Neural crest cell (in vitro differentiated cells): ENCODE measurements at regions not wholly inside any gene's neighbourhood (a gene's known extent, or its start where the extent isn't known, plus 50 kb on each side); places are given as distances from the start of the nearest gene placed in this dataset.
"Not testable (repeated sequence)": the region's sequence is repeated elsewhere in the genome, so short reads cannot be mapped to it uniquely, and the experiment has no call there.

Experiments
- DNase-seq: peaks from one replicate; pipeline ENCODE4 v3.0.0; 2021; ENCODE audit warnings: low read depth, mixed read lengths, low spot score
- H3K27ac Mint-ChIP-seq: one replicate; pipeline ENCODE4 v1.8.0; 2021; ENCODE audit warnings: mild to moderate bottlenecking, mixed read lengths; ENCODE audit not compliant: unreplicated experiment
- H3K27me3 Mint-ChIP-seq: 2 replicates; pipeline ENCODE4 v1.8.0; 2021; ENCODE audit warnings: low read depth, mild to moderate bottlenecking, mixed read lengths
- H3K36me3 Mint-ChIP-seq: 2 replicates; pipeline ENCODE4 v1.8.0; 2021; ENCODE audit warnings: low read depth, mild to moderate bottlenecking, mixed read lengths
- H3K4me1 Mint-ChIP-seq: 2 replicates; pipeline ENCODE4 v1.8.0; 2021; ENCODE audit warnings: mixed read lengths
- H3K4me3 Mint-ChIP-seq: one replicate; pipeline ENCODE4 v1.8.0; 2021; ENCODE audit warnings: mild to moderate bottlenecking, mixed read lengths
- H3K9me3 Mint-ChIP-seq: 2 replicates; pipeline ENCODE4 v1.8.0; 2021; ENCODE audit warnings: mixed read lengths
- TF ChIP-seq, protein P1 (sequence below): fragments of 200-600 bp; sonication (generic); conservative IDR thresholded peaks from 2 replicates; pipeline ENCODE4 v1.5.0; 2021; ENCODE audit warnings: antibody characterized with exemption, mild to moderate bottlenecking

DNA sequence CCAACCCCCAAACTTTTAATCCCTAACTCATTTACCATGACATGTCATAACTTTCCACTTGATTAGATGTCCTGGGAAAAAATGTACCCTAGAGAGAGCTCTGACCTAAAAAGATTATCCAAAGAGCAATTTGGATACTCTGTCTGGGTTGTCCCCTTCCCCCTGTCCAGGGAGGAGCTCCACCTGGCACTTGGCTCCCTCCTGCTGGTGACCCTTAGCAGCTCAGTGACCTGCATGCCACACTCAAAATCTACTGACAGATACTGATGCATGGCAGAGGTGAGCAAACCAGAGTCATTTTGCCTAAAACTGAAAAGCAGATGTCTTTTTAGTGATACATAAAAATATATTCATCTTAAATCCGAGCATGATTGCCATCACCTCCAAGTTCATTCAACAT is 442.3 kb upstream of the CHRM3 start:
- no peaks in the 10 kb centered on the region for H3K36me3 Mint-ChIP-seq
- no peaks in the 10 kb centered on the region for H3K4me1 Mint-ChIP-seq
- H3K9me3 Mint-ChIP-seq: no peaks in the 10 kb centered on the region
- TF ChIP-seq, protein P1, sequence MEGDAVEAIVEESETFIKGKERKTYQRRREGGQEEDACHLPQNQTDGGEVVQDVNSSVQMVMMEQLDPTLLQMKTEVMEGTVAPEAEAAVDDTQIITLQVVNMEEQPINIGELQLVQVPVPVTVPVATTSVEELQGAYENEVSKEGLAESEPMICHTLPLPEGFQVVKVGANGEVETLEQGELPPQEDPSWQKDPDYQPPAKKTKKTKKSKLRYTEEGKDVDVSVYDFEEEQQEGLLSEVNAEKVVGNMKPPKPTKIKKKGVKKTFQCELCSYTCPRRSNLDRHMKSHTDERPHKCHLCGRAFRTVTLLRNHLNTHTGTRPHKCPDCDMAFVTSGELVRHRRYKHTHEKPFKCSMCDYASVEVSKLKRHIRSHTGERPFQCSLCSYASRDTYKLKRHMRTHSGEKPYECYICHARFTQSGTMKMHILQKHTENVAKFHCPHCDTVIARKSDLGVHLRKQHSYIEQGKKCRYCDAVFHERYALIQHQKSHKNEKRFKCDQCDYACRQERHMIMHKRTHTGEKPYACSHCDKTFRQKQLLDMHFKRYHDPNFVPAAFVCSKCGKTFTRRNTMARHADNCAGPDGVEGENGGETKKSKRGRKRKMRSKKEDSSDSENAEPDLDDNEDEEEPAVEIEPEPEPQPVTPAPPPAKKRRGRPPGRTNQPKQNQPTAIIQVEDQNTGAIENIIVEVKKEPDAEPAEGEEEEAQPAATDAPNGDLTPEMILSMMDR: no peak
- H3K4me3 Mint-ChIP-seq: no peak overlapping the region
- no peaks in the 10 kb centered on the region for H3K27me3 Mint-ChIP-seq
- no peak overlapping the region for H3K27ac Mint-ChIP-seq
- DNase-seq: no peak

DNA sequence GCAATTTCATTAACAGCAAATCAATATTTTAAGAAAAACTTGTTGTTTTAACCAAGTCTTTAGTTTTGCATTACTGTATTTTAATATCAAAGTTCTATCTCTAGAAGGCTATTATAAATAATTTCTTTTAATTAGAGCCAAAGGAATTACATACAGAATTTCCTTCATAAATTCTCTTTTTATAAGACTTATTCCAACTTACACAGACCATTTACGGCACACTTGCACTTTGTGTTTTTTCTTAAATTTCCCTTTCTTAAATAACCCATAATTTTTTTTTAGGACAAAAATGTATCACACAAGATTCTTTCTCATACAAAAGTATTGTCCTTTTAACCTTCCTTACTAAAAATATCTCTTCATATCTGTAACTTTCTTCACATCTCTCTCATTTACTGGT is 458.5 kb upstream of the CHRM3 start:
- no peak for DNase-seq
- H3K36me3 Mint-ChIP-seq: peaks cover 3% of the 10 kb centered on the region
- no peaks in the 10 kb centered on the region for H3K27me3 Mint-ChIP-seq
- no peak overlapping the region for H3K27ac Mint-ChIP-seq
- H3K9me3 Mint-ChIP-seq: peaks cover 10% of the 10 kb centered on the region
- H3K4me1 Mint-ChIP-seq: no peaks in the 10 kb centered on the region
- TF ChIP-seq, protein P1: no peak
- no peak overlapping the region for H3K4me3 Mint-ChIP-seq

DNA sequence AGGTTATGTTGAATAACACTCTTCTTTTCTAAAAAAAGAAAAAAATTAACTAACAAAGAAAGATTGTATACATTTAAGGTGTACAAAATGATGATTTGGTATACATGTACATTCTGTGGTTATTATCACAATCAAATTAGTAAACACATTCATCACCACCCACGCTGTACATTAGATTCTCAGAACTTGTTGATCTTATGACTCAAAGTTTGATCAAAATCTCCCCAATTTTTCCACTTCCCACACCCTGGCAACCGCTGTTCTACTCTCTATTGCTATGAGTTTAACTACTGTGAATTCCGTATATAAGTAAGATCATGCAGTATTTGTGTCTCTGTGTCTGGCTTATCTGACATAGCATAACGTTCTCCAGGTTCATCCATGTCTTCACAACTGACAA is 469.5 kb upstream of the CHRM3 start:
- TF ChIP-seq, protein P1: no peak
- Mint-ChIP-seq H3K4me3 (no peak overlapping the region), H3K27ac (no peak overlapping the region), H3K27me3 (no peaks in the 10 kb centered on the region), H3K9me3 (no peaks in the 10 kb centered on the region), H3K4me1 (no peaks in the 10 kb centered on the region), H3K36me3 (no peaks in the 10 kb centered on the region)
- DNase-seq: no peak

DNA sequence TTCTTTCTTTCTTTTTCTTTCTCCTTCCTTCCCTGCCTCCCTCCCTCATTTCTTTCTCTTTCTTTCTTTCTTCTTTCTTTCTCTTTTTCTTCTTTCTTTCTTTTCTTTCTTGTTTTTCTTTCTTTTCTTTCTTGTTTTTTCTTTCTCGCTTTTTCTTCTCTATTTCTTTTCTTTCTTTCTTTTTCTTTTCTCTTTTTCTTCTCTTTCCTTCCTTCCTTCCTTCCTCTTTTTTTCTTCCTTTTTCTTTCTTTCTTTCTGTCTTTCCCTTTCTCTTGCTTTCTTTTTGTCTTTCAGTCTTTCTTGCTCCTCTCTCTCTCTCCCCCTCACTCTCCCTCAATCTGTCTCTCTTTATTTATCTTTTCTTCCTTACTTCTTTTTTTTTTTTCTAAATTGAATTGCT is 472.0 kb upstream of the CHRM3 start:
- TF ChIP-seq, protein P1: no peak
- no peaks in the 10 kb centered on the region for H3K4me1 Mint-ChIP-seq
- H3K36me3 Mint-ChIP-seq: no peaks in the 10 kb centered on the region
- no peaks in the 10 kb centered on the region for H3K27me3 Mint-ChIP-seq
- DNase-seq: no peak
- H3K27ac Mint-ChIP-seq: no peak overlapping the region
- H3K9me3 Mint-ChIP-seq: peaks cover 2% of the 10 kb centered on the region
- H3K4me3 Mint-ChIP-seq: no peak overlapping the region

DNA sequence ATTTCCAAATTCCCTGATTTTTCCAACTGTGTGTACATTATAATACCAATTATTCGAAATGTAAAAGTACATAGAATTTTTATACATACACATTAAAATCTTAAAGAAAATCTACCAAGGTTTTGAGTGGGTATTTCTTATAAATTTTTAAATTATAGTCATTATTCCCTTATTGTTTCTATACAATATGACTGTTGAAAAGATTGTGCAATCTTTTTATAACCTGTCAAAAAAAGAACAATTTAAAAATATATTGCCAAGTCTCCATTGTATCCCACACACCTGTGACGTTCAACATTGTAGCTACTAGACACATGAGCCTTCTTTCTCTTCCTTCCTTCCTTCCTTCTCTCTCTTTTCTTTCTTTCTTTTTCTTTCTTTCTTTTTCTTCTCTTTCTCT is 473.2 kb upstream of the CHRM3 start:
- no peaks in the 10 kb centered on the region for H3K4me1 Mint-ChIP-seq
- no peaks in the 10 kb centered on the region for H3K36me3 Mint-ChIP-seq
- no peak overlapping the region for H3K4me3 Mint-ChIP-seq
- DNase-seq: no peak
- peaks cover 2% of the 10 kb centered on the region for H3K9me3 Mint-ChIP-seq
- TF ChIP-seq, protein P1: no peak
- H3K27me3 Mint-ChIP-seq: no peaks in the 10 kb centered on the region
- no peak overlapping the region for H3K27ac Mint-ChIP-seq

DNA sequence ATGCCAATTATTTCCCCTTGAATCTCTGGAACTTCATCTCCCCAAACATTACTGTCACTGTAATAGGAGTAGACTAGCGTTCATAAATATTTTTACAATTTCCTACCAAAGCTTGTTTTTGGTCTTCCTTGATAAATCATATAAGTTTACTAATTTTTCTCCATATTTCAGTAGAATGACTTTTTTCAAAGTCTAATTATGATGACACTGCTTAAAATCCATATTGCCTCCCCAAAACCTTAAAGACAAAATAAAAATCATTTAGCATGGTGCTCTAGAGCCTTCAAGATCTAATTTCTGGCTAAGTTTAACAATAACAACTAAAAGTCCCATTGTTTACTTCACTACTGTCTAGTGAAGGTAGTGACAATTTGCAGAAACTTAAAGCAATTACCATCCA is 474.2 kb upstream of the CHRM3 start:
- Mint-ChIP-seq H3K27me3 (no peaks in the 10 kb centered on the region), H3K27ac (no peak overlapping the region)
- DNase-seq: no peak

DNA sequence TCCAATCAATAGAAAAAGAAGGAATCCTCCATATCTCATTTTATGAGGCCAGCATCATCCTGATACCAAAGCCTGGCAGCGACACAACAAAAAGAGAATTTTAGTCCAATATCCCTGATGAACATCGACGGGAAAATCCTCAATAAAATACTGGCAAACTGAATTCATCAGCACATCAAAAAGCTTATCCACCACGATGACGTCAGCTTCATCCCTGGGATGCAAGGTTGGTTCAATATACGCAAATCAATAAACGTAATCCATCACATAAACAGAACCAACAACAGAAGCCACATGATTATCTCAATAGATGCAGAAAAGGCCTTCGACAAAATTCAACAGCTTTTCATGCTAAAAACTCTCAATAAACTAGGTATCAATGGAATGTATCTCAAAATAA is 483.6 kb upstream of the CHRM3 start:
- not testable (repeated sequence) for H3K27me3 Mint-ChIP-seq

More for the DNA sequence above, 474.2 kb upstream of the CHRM3 start:
- Mint-ChIP-seq H3K4me1 (no peaks in the 10 kb centered on the region), H3K36me3 (no peaks in the 10 kb centered on the region), H3K9me3 (peaks cover 2% of the 10 kb centered on the region), H3K4me3 (no peak overlapping the region)
- TF ChIP-seq, protein P1: no peak

More for the DNA sequence above, 483.6 kb upstream of the CHRM3 start:
- not testable (repeated sequence) for H3K27ac Mint-ChIP-seq, DNase-seq, H3K4me3 Mint-ChIP-seq, H3K36me3 Mint-ChIP-seq, H3K4me1 Mint-ChIP-seq
- peaks cover 20% of the 10 kb centered on the region for H3K9me3 Mint-ChIP-seq
